Thoracic aorta (tissue), 2 donors: ENCODE measurements at regions not wholly inside any gene's neighbourhood (a gene's known extent, or its start where the extent isn't known, plus 50 kb on each side); places are given as distances from the start of the nearest gene placed in this dataset.
"Not testable (repeated sequence)": the region's sequence is repeated elsewhere in the genome, so short reads cannot be mapped to it uniquely, and the experiment has no call there.

Source experiments
- ATAC-seq: fragments of 150-250 bp; one replicate; pipeline ENCODE4 v1.8.0; 2017; ENCODE audit warnings: low read depth; ENCODE audit not compliant: insufficient number of reproducible peaks, low FRiP score
- DNase-seq: peaks from one replicate; pipeline ENCODE4 v3.0.0-alpha.2; 2020; ENCODE audit warnings: low spot score
- H3K27ac ChIP-seq, 2 donors: fragments of 200-600 bp; sonication (generic); 1 replicate in 1 of 2; 2 replicates in 1 of 2; pipeline ENCODE4 v1.5.1; 2016; ENCODE audit warnings: mild to moderate bottlenecking in 2 of 2, moderate library complexity in 2 of 2
- H3K27me3 ChIP-seq: fragments of 200-600 bp; sonication (generic); replicated peaks from 2 replicates; pipeline ENCODE4 v1.6.0; 2016; ENCODE audit warnings: mild to moderate bottlenecking; ENCODE audit not compliant: insufficient read depth
- H3K36me3 ChIP-seq: fragments of 200-600 bp; sonication (generic); one replicate; pipeline ENCODE4 v1.5.1; 2016
- H3K4me1 ChIP-seq, 2 donors: fragments of 200-600 bp; sonication (generic); 1 replicate in 1 of 2; 2 replicates in 1 of 2; pipeline versions ENCODE4 v1.5.1 to v1.6.0; 2016; ENCODE audit warnings: low read depth in 2 of 2, mild to moderate bottlenecking in 1 of 2; ENCODE audit not compliant: control insufficient read depth in 1 of 2
- H3K4me3 ChIP-seq: fragments of 200-600 bp; sonication (generic); 2 replicates; pipeline ENCODE4 v1.5.1; 2016; ENCODE audit warnings: mild to moderate bottlenecking
- H3K9me3 ChIP-seq: fragments of 200-600 bp; sonication (generic); 2 replicates; pipeline ENCODE4 v1.5.1; 2016
- CTCF ChIP-seq: fragments of 200-600 bp; sonication (generic); IDR thresholded peaks from one replicate; pipeline ENCODE4 v1.5.1; 2019; ENCODE audit warnings: antibody characterized with exemption

- DNase-seq, result no peak
- no peaks in the 10 kb centered on the region for H3K27me3 ChIP-seq
- H3K4me3 ChIP-seq, result peak overlapping the region; percentile 59
- no peaks in the 10 kb centered on the region for H3K9me3 ChIP-seq
- H3K27ac ChIP-seq, result no peak overlapping the region
- TF ChIP-seq CTCF, result no peak
- peaks cover 0 to 12% of the 10 kb centered on the region in 2 donors for H3K4me1 ChIP-seq
- no peak for ATAC-seq
- no peaks in the 10 kb centered on the region for H3K36me3 ChIP-seq
These were observed 388.0 kb downstream of the SEC14L1 start for GRCh38 chr17:77528516-77529327.

GRCh38 chr17:77529328-77529650, 388.5 kb downstream of the SEC14L1 start:
- TF ChIP-seq CTCF, result no peak
- H3K27me3 ChIP-seq, result no peaks in the 10 kb centered on the region
- no peaks in the 10 kb centered on the region for H3K9me3 ChIP-seq
- no peak for ATAC-seq
- peaks cover 0 to 12% of the 10 kb centered on the region in 2 donors for H3K4me1 ChIP-seq
- no peak for DNase-seq
- H3K27ac ChIP-seq, result no peak overlapping the region
- H3K4me3 ChIP-seq, result no peak overlapping the region
- no peaks in the 10 kb centered on the region for H3K36me3 ChIP-seq

GRCh38 chr17:77530591-77530990, 389.8 kb downstream of the SEC14L1 start:
- no peak overlapping the region for H3K4me3 ChIP-seq
- ATAC-seq (no peak), DNase-seq (no peak)
- no peak overlapping the region for H3K27ac ChIP-seq
- H3K9me3 ChIP-seq, result no peaks in the 10 kb centered on the region
- TF ChIP-seq CTCF, result no peak
- H3K4me1 ChIP-seq, result peaks cover 0 to 12% of the 10 kb centered on the region in 2 donors
- no peaks in the 10 kb centered on the region for H3K36me3 ChIP-seq
- H3K27me3 ChIP-seq, result no peaks in the 10 kb centered on the region

- ATAC-seq (no peak), DNase-seq (no peak)
- Histone ChIP-seq H3K27me3 (no peaks in the 10 kb centered on the region), H3K36me3 (no peaks in the 10 kb centered on the region), H3K4me3 (no peak overlapping the region), H3K9me3 (no peaks in the 10 kb centered on the region), H3K27ac (no peak overlapping the region), H3K4me1 (peaks cover 0 to 12% of the 10 kb centered on the region in 2 donors)
- TF ChIP-seq CTCF, result no peak
These were observed 390.2 kb downstream of the SEC14L1 start for GRCh38 chr17:77531002-77531401.

- ATAC-seq, result no peak
- H3K9me3 ChIP-seq, result no peaks in the 10 kb centered on the region
These were observed 390.9 kb downstream of the SEC14L1 start for GRCh38 chr17:77531641-77532040.

GRCh38 chr17:77533697-77534096, 392.9 kb downstream of the SEC14L1 start:
- not testable (repeated sequence) for H3K27ac ChIP-seq, H3K9me3 ChIP-seq

More at GRCh38 chr17:77531641-77532040, 390.9 kb downstream of the SEC14L1 start:
- no peak for TF ChIP-seq CTCF
- peaks cover 0 to 12% of the 10 kb centered on the region in 2 donors for H3K4me1 ChIP-seq
- no peak for DNase-seq
- no peaks in the 10 kb centered on the region for H3K27me3 ChIP-seq
- no peak overlapping the region for H3K27ac ChIP-seq
- no peak overlapping the region for H3K4me3 ChIP-seq
- H3K36me3 ChIP-seq, result no peaks in the 10 kb centered on the region

More at GRCh38 chr17:77533697-77534096, 392.9 kb downstream of the SEC14L1 start:
- H3K36me3 ChIP-seq, DNase-seq, H3K27me3 ChIP-seq, H3K4me3 ChIP-seq, ATAC-seq, H3K4me1 ChIP-seq: not testable (repeated sequence)
